ENCODE measurements at regions not wholly inside any gene's neighbourhood (a gene's known extent, or its start where the extent isn't known, plus 50 kb on each side); places are given as distances from the start of the nearest gene placed in this dataset.
A peak's percentile ranks its signal among the peaks of the same experiment; 100 is the strongest.
"Not testable (repeated sequence)": the region's sequence is repeated elsewhere in the genome, so short reads cannot be mapped to it uniquely, and the experiment has no call there.

DNA sequence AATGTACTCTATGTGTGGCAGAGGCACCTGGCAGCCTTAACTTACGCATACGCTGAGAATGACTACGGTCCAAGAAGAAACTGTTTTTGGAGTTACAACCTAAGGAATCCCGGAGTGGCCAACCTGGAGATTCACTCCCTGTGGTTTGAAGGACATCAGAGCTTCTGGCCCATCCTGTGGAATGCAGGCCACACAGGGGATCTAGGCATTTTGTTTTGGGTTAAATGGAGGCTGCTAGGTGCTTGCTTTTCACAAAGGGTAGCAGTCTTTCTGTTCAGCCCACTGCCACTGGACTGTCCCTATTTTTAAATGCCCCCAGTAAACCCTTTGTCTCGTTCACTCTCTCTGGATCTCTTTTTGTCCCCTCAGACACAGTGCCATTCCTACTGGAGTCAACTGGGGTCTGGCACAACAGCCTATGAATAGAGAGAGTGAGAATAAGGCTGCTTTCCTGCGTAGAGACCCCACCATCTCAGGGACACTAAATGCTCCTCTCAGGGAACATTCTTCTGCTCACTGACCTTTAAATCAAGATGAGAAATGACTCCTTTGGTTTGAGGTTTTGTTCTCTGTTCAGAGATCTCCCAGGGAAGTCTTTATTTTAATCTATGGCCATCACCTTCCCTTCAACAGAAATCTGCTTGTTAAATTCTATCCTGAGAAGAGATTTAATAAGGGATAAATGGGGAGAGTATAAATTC, 124.9 kb downstream of the B3GNT2 start:
- Histone ChIP-seq H3K27ac (no peak overlapping the region), H3K4me1 (no peaks in the 10 kb centered on the region), H3K79me2 (no peaks in the 10 kb centered on the region), H3K36me3 (ENCODE audit: control insufficient read depth, insufficient read depth, low read length) (no peaks in the 10 kb centered on the region), H3K27me3 (ENCODE audit: control insufficient read depth, insufficient read depth, low read length) (no peaks in the 10 kb centered on the region), H3K4me2 (ENCODE audit: low read length) (no peak overlapping the region), H3K4me3 (ENCODE audit: low read depth, low read length) (no peak overlapping the region), H3K9ac (no peak overlapping the region), H2AFZ (peak overlapping the region; percentile 17), H3K9me3 (ENCODE audit: control insufficient read depth, low read length) (no peaks in the 10 kb centered on the region)
- TF ChIP-seq, protein P1, sequence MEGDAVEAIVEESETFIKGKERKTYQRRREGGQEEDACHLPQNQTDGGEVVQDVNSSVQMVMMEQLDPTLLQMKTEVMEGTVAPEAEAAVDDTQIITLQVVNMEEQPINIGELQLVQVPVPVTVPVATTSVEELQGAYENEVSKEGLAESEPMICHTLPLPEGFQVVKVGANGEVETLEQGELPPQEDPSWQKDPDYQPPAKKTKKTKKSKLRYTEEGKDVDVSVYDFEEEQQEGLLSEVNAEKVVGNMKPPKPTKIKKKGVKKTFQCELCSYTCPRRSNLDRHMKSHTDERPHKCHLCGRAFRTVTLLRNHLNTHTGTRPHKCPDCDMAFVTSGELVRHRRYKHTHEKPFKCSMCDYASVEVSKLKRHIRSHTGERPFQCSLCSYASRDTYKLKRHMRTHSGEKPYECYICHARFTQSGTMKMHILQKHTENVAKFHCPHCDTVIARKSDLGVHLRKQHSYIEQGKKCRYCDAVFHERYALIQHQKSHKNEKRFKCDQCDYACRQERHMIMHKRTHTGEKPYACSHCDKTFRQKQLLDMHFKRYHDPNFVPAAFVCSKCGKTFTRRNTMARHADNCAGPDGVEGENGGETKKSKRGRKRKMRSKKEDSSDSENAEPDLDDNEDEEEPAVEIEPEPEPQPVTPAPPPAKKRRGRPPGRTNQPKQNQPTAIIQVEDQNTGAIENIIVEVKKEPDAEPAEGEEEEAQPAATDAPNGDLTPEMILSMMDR (IDR thresholded peaks at IDR 0.05): no peak

DNA sequence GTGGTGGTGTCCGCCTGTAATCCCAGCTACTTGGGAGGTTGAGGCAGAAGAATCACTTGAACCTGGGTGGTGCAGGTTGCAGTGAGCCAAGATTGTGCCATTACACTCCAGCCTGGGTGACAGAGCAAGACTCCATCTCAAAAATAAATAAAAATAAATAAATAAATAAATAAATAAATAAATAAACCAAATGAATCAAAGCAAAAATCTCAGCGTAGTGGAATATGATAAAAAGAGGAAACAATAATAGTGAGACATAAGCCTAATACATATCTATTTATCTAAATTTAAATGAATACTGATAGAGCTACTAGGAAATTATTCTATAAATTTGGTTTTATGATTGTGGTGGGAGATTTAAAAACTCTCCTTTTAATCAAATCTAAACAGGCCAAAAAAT, 124.2 kb downstream of the B3GNT2 start:
- H3K79me2 ChIP-seq; H3K9ac ChIP-seq; H3K27ac ChIP-seq; H3K27me3 ChIP-seq (ENCODE audit: control insufficient read depth, insufficient read depth, low read length); H3K4me3 ChIP-seq (ENCODE audit: low read depth, low read length); H3K4me2 ChIP-seq (ENCODE audit: low read length); H3K4me1 ChIP-seq; H3K9me3 ChIP-seq (ENCODE audit: control insufficient read depth, low read length); H2AFZ ChIP-seq; H3K36me3 ChIP-seq (ENCODE audit: control insufficient read depth, insufficient read depth, low read length): not testable (repeated sequence)

DNA sequence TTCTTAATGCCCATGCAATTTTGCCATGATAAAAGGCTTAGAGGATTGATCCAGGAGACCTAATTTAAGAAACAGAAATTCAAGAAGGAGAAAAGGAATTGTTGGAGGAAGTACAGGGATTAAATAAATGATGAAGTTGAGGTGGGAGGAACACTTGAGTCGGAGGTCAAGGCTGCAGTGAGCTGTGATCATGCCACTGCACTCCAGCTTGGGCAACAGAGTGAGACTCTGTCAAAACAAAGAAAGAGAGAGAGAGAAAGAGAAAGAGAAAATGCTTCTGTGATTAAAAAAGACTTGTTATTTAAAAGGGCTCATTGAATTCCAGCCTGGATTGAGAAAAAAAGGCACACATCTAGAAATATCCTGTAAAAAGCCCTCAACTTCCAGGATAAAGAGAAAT, 123.2 kb downstream of the B3GNT2 start:
- H3K9ac ChIP-seq: no peak overlapping the region
- H3K27ac ChIP-seq: no peak overlapping the region
- no peaks in the 10 kb centered on the region for H3K9me3 ChIP-seq (ENCODE audit: control insufficient read depth, low read length)
- no peaks in the 10 kb centered on the region for H3K36me3 ChIP-seq (ENCODE audit: control insufficient read depth, insufficient read depth, low read length)
- H3K79me2 ChIP-seq: no peaks in the 10 kb centered on the region
- no peak overlapping the region for H3K4me3 ChIP-seq (ENCODE audit: low read depth, low read length)
- no peaks in the 10 kb centered on the region for H3K27me3 ChIP-seq (ENCODE audit: control insufficient read depth, insufficient read depth, low read length)
- TF ChIP-seq, protein P1 (IDR thresholded peaks at IDR 0.05): no peak
- H3K4me1 ChIP-seq: no peaks in the 10 kb centered on the region
- H3K4me2 ChIP-seq (ENCODE audit: low read length): no peak overlapping the region
- no peak overlapping the region for H2AFZ ChIP-seq

DNA sequence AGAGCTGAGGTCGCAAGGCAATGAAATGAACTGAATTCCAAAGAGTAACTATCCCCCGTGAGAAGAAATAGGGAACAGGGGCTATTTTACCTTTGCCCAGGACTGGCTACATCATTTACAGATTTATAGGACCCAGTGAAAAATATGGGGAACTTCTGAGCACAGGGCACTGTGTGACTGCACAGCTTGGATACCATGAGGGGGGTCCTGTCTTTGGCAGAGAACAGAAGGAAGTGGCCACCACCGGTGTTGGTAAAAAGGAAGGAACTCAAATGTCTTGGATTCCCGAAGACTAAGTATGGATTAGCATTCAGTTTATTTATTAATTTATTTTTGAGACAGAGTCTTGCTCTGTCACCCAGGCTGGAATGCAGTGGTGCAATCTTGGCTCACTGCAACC, 119.6 kb downstream of the B3GNT2 start:
- H3K9me3 ChIP-seq (ENCODE audit: control insufficient read depth, low read length): no peaks in the 10 kb centered on the region
- H3K4me2 ChIP-seq (ENCODE audit: low read length): no peak overlapping the region
- TF ChIP-seq, protein P1 (IDR thresholded peaks at IDR 0.05): no peak
- no peaks in the 10 kb centered on the region for H3K27me3 ChIP-seq (ENCODE audit: control insufficient read depth, insufficient read depth, low read length)
- no peak overlapping the region for H2AFZ ChIP-seq
- H3K79me2 ChIP-seq: no peaks in the 10 kb centered on the region
- no peak overlapping the region for H3K9ac ChIP-seq
- no peaks in the 10 kb centered on the region for H3K36me3 ChIP-seq (ENCODE audit: control insufficient read depth, insufficient read depth, low read length)
- H3K27ac ChIP-seq: no peak overlapping the region
- H3K4me3 ChIP-seq (ENCODE audit: low read depth, low read length): no peak overlapping the region
- no peaks in the 10 kb centered on the region for H3K4me1 ChIP-seq

DNA sequence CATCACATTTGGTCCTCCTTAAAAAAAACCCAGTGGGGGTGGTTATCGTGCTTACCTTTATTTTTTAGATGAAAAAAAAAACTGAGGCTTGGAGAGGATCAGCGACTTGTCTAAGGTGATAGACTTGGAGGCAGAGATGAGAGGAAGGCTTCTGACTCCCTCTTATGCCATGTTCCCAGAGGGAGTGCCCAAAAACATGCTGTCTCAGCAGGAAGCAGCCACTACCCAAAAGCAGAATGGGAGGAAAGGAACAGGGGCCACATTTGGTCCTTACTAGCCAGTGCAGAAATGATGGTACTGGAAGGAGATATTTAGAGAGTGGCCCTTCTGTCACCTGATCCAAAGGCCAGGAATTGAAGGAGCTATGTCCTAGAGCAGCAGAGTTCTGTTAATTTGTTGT, 118.4 kb downstream of the B3GNT2 start:
- Histone ChIP-seq H2AFZ (no peak overlapping the region), H3K9ac (no peak overlapping the region), H3K4me1 (no peaks in the 10 kb centered on the region), H3K4me3 (ENCODE audit: low read depth, low read length) (no peak overlapping the region), H3K27ac (no peak overlapping the region), H3K4me2 (ENCODE audit: low read length) (no peak overlapping the region), H3K27me3 (ENCODE audit: control insufficient read depth, insufficient read depth, low read length) (no peaks in the 10 kb centered on the region), H3K9me3 (ENCODE audit: control insufficient read depth, low read length) (no peaks in the 10 kb centered on the region), H3K79me2 (no peaks in the 10 kb centered on the region), H3K36me3 (ENCODE audit: control insufficient read depth, insufficient read depth, low read length) (no peaks in the 10 kb centered on the region)
- TF ChIP-seq, protein P1 (IDR thresholded peaks at IDR 0.05): no peak
